Upper lobe of left lung (tissue), 4 donors: ENCODE measurements at regions not wholly inside any gene's neighbourhood (a gene's known extent, or its start where the extent isn't known, plus 50 kb on each side); places are given as distances from the start of the nearest gene placed in this dataset.

Experiments
- CTCF ChIP-seq, 6 experiments: fragments of 450-650 bp in 4 of 6; fragments of 200-600 bp in 2 of 6; sonication (generic) in 2 of 6; IDR thresholded peaks; one replicate each; pipeline ENCODE4 v1.5.1; 2016 to 2019; ENCODE audit warnings: antibody characterized with exemption in 6 of 6
- POLR2A ChIP-seq, 4 donors: fragments of 450-650 bp; IDR thresholded peaks; one replicate each; pipeline ENCODE4 v1.5.1; 2016 to 2017; ENCODE audit warnings: antibody characterized with exemption in 4 of 4, mild to moderate bottlenecking in 2 of 4

DNA sequence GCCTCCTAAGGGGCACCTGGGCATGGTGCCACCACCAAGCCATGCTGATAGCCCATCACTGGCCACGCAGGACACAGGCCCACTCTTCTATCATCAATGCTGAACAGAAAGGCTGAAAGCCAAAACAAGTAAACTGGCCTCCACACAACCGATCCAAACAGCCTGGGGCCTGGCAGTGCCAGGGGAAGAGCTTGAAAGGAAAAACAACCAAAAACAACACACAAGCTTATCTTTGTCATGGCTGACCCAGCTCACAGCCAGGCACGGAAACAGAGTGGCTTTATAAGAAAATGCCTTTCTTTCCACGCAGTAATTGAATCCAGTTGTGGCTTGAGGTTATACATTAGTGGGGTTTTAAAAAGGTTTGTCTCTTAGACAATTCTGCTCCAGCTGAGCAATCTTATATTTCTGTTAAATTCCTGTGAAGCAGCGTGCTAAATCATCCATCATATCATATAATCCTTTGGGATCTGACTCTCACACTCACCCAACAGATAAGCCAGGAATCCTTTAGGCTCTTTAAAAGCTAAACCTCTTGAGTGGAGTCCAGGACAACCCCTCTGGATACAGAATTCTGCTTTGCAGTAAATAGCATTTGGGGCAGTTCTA is 65.4 kb upstream of the SLC22A16 start:
- TF ChIP-seq POLR2A (IDR thresholded peaks at IDR 0.05) (no peak), CTCF (IDR thresholded peaks at IDR 0.05) (no peak)
